ENCODE measurements at regions not wholly inside any gene's neighbourhood (a gene's known extent, or its start where the extent isn't known, plus 50 kb on each side); places are given as distances from the start of the nearest gene placed in this dataset.

DNA sequence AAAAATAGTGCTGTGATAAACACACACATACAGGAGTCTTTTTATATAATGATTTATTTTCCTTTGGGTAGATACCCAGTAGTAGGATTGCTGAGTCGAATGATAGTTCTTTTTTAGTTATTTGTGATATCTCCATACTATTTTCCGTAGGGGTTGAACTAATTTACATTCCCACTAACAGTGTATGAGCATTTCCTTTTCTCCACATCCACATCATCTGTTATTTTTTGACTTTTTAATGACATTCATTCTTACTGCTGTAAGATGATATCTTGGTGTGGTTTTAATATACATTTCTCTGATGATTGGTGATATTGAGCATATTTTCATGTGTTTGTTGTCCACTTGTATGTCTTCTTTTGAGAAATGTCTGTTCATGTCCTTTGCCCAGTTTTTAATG, 78.3 kb downstream of the NIBAN1 start:
- Histone ChIP-seq H3K4me1 (ENCODE audit: low read length) (peaks cover 53% of the 10 kb centered on the region), H3K9ac (ENCODE audit: low read length) (no peak overlapping the region), H3K79me2 (ENCODE audit: low read length) (peaks cover 65% of the 10 kb centered on the region), H3K4me2 (ENCODE audit: low read length) (no peak overlapping the region), H3K9me3 (ENCODE audit: insufficient read depth, low read length) (no peaks in the 10 kb centered on the region), H3K4me3 (ENCODE audit: low read length) (no peak overlapping the region), H2AFZ (ENCODE audit: low read depth, low read length) (no peak overlapping the region), H3K27ac (ENCODE audit: low read length) (no peak overlapping the region), H3K27me3 (ENCODE audit: low read depth, low read length) (no peaks in the 10 kb centered on the region), H4K20me1 (ENCODE audit: insufficient read depth, low read length) (no peaks in the 10 kb centered on the region), H3K36me3 (replicated peaks; ENCODE audit: low read depth, low read length) (peaks cover 58% of the 10 kb centered on the region)
- TF ChIP-seq CTCF (IDR thresholded peaks at IDR 0.05; ENCODE audit: low read depth, low read length) = no peak
- TF ChIP-seq EZH2phosphoT487 (IDR thresholded peaks at IDR 0.05; ENCODE audit: low read depth) = no peak

DNA sequence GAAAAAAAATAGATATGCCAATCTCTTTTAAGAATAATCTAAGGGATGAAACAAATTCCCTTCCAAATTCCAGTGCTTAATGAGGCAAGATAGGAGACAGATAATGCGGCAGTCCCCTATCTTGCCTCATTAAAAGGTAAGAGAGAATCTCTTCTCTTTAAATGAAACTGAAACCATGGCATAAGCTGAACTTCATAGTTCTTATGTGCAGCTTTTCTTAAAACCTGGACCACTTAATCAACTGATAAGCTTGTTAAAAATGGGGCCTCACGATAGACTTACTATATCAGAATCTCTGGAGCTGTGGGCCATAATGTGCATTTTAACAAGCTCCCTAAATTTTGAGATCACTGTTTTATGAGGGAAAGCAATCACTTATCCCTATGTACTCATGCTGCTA, 79.2 kb downstream of the NIBAN1 start:
- TF ChIP-seq CTCF (IDR thresholded peaks at IDR 0.05; ENCODE audit: low read depth, low read length) (no peak), EZH2phosphoT487 (IDR thresholded peaks at IDR 0.05; ENCODE audit: low read depth) (no peak)
- Histone ChIP-seq H3K79me2 (ENCODE audit: low read length) (peaks cover 67% of the 10 kb centered on the region), H3K27me3 (ENCODE audit: low read depth, low read length) (no peaks in the 10 kb centered on the region), H2AFZ (ENCODE audit: low read depth, low read length) (no peak overlapping the region), H4K20me1 (ENCODE audit: insufficient read depth, low read length) (no peaks in the 10 kb centered on the region), H3K36me3 (replicated peaks; ENCODE audit: low read depth, low read length) (peaks cover 59% of the 10 kb centered on the region), H3K4me2 (ENCODE audit: low read length) (peak overlapping the region; percentile 20; the same call in 1 of the 2 replicates), H3K4me1 (ENCODE audit: low read length) (peaks cover 62% of the 10 kb centered on the region), H3K27ac (ENCODE audit: low read length) (peak overlapping the region; percentile 40; the same call in 1 of the 2 replicates), H3K9me3 (ENCODE audit: insufficient read depth, low read length) (no peaks in the 10 kb centered on the region), H3K4me3 (ENCODE audit: low read length) (no peak overlapping the region), H3K9ac (ENCODE audit: low read length) (no peak overlapping the region)

DNA sequence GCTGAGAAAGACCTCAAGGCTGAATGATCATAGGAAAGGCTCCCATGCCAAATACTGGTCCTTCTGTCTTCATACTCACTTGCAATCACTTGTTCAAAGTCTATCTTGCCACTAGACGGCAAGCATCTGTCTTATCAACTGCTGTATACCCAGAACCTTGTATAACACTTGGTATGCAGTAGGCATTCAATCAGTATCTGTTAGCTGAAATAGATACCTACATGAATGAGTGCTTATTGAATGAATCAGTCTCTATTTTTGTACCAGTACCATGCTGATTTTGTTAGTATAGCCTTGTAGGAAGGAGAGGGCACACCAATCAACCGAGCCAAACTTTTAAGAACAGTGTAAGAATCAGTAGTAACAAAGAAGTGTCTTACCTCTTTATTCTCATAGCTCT, 80.6 kb downstream of the NIBAN1 start:
- Histone ChIP-seq H3K9ac (ENCODE audit: low read length) (no peak overlapping the region), H2AFZ (ENCODE audit: low read depth, low read length) (no peak overlapping the region), H3K27ac (ENCODE audit: low read length) (peak overlapping the region; percentile 92), H4K20me1 (ENCODE audit: insufficient read depth, low read length) (no peaks in the 10 kb centered on the region), H3K27me3 (ENCODE audit: low read depth, low read length) (no peaks in the 10 kb centered on the region), H3K4me3 (ENCODE audit: low read length) (no peak overlapping the region), H3K4me1 (ENCODE audit: low read length) (peaks cover 74% of the 10 kb centered on the region), H3K9me3 (ENCODE audit: insufficient read depth, low read length) (no peaks in the 10 kb centered on the region), H3K79me2 (ENCODE audit: low read length) (peaks cover 74% of the 10 kb centered on the region), H3K4me2 (ENCODE audit: low read length) (peak overlapping the region; percentile 76; the same call in 1 of the 2 replicates), H3K36me3 (replicated peaks; ENCODE audit: low read depth, low read length) (peaks cover 65% of the 10 kb centered on the region)
- no peak for TF ChIP-seq EZH2phosphoT487 (IDR thresholded peaks at IDR 0.05; ENCODE audit: low read depth)
- no peak for TF ChIP-seq CTCF (IDR thresholded peaks at IDR 0.05; ENCODE audit: low read depth, low read length)

GRCh38 chr1:184892116-184892515, 82.2 kb downstream of the NIBAN1 start:
- H3K9me3 ChIP-seq (ENCODE audit: insufficient read depth, low read length) = no peaks in the 10 kb centered on the region
- peaks cover 68% of the 10 kb centered on the region for H3K79me2 ChIP-seq (ENCODE audit: low read length)
- H3K4me3 ChIP-seq (ENCODE audit: low read length) = peak overlapping the region; percentile 20
- peak overlapping the region; percentile 92 for H3K27ac ChIP-seq (ENCODE audit: low read length)
- peaks cover 76% of the 10 kb centered on the region for H3K4me1 ChIP-seq (ENCODE audit: low read length)
- peaks cover 58% of the 10 kb centered on the region for H3K36me3 ChIP-seq (replicated peaks; ENCODE audit: low read depth, low read length)
- H2AFZ ChIP-seq (ENCODE audit: low read depth, low read length) = no peak overlapping the region
- TF ChIP-seq CTCF (IDR thresholded peaks at IDR 0.05; ENCODE audit: low read depth, low read length) (peak; percentile 14; the same call in 1 of the 2 replicates), EZH2phosphoT487 (IDR thresholded peaks at IDR 0.05; ENCODE audit: low read depth) (no peak)
- no peaks in the 10 kb centered on the region for H4K20me1 ChIP-seq (ENCODE audit: insufficient read depth, low read length)
- peak overlapping the region; percentile 62 for H3K9ac ChIP-seq (ENCODE audit: low read length)
- H3K4me2 ChIP-seq (ENCODE audit: low read length) = peak overlapping the region; percentile 76
- no peaks in the 10 kb centered on the region for H3K27me3 ChIP-seq (ENCODE audit: low read depth, low read length)
